Breast epithelium (tissue), 3 donors: ENCODE measurements at regions not wholly inside any gene's neighbourhood (a gene's known extent, or its start where the extent isn't known, plus 50 kb on each side); places are given as distances from the start of the nearest gene placed in this dataset.

Source experiments
- CTCF ChIP-seq, 3 donors: fragments of 450-650 bp; IDR thresholded peaks; one replicate each; pipeline ENCODE4 v1.5.1; 2016 to 2017; ENCODE audit warnings: antibody characterized with exemption in 3 of 3, mild to moderate bottlenecking in 3 of 3, moderate library complexity in 3 of 3
- POLR2AphosphoS5 ChIP-seq, 3 donors: sonication (generic); formaldehyde crosslinking; IDR thresholded peaks; one replicate each; pipeline ENCODE4 v1.6.1; 2017; ENCODE audit warnings: antibody characterized with exemption in 3 of 3

- no peak for TF ChIP-seq POLR2AphosphoS5 (IDR thresholded peaks at IDR 0.05)
- no peak for TF ChIP-seq CTCF (IDR thresholded peaks at IDR 0.05)
Observed at GRCh38 chr15:54803987-54804386, 392.8 kb downstream of the RSL24D1 start.
